ENCODE measurements at regions not wholly inside any gene's neighbourhood (a gene's known extent, or its start where the extent isn't known, plus 50 kb on each side); places are given as distances from the start of the nearest gene placed in this dataset.

DNA sequence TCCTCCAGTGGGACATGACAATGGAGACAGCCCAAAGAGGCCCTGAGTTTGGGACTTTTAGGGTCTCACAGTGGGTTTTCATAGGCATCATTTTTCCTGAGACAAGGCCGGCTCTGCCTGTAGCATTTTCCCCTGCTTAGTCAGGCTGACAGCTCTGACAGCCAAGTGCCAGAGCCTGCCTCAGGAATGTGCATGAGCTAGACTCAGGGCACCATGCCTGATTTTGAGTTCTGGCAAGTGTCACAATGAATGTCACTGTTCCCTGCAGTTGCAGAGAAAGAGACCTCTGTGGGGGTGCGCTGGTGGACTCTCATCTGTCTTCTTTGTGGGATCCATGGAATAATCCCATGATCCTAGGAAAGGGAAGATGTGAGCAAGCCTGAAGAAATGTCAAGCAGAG, 343.3 kb upstream of the TSPY4 start:
- DNase-seq (ENCODE audit: low spot score) = peak; percentile 34

DNA sequence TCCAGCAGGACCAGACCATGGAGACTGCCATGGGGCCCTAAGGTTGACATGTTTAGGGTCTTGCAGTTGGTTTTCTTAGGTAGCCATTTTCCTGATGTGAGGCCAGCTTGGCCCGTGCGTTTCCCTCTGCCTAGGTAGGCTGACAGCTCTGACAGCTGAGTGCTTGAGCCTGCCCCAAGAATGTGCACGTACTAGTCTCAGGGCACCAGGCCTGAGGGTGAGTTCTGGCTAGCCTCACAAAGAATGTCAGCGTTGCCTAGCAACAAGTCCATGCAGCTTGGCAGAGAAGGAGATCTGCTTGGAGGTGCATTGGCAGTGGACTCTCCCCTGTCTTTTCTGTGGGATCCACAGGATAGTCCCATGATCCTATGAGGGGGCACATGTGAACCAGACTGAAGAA, 336.0 kb upstream of the TSPY4 start:
- DNase-seq (ENCODE audit: low spot score) = no peak

DNA sequence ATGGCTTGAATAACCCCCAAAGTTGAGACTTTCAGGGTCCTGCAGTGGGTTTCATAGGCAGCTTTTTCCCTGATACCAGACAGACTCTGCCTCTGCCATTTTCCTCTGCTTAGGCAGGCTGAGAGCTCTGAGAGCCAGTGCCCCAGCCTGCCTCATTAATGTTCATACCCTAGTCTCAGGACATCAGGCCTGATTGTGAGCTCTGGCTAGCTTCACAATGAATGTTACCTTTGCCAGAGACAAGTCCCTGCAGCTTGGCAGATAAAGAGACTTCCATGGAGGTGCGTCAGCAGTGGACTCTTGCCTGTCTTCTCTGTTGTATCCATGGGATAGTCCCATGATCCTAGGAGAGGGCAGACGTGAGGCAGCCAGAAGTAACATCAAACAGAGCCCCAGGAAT, 333.5 kb upstream of the TSPY4 start:
- DNase-seq (ENCODE audit: low spot score) = no peak

DNA sequence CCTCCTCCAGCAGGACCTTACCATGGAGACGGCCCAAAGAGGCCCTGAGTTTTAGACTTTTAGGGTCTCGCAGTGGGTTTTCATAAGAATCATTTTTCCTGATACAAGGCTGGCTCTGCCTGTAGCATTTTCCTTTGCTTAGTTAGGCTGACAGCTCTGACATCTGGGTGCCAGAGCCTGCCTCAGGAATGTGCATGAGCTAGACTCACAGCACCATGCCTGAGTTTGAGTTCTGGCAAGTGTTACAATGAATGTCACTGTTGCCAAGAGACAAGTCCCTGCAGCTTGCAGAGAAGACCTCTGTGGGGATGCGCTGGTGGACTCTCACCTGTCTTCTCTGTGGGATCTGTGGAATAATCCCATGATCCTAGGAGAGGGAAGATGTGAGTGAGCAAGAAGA, 328.6 kb upstream of the TSPY4 start:
- no peak for DNase-seq (ENCODE audit: low spot score)

DNA sequence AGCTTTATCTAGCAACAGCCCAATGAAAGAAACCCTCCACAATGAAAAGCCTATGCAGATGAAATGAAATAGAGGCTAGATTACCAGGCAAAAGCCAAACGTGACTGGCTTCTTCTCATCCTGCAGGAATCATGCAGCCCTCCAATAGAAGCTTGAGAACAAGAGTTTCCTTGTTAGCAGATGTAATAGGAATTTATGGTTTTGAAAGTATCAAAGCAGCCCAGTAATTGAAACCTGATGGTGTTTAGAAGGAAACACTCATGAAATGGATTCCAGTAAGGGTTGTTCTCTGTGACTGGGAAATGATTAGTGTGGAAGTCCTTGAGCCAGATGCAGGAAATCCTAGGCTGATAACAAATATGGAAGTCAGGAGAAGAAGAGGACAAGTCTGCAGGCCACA, 320.3 kb upstream of the TSPY4 start:
- no peak for DNase-seq (ENCODE audit: low spot score)

DNA sequence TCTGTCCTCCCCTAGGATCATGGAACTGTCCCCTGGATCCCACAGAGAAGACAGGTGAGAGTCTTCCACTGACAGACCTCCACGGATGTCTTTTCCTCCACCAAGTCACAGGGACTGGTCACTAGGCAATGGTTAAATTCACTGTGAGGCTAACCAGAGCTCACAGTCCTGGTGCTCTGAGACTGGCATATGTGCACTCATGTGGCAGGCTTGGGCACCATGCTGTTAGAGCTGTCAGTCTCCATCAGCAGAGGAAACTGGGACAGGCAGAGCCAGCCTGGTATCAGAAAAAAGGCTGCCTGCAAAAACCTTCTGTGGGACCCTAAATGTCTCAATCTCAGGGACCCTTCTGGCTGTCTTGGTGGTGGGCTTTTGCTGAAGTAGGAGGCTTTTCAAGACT, 318.9 kb upstream of the TSPY4 start:
- DNase-seq (ENCODE audit: low spot score) = no peak

DNA sequence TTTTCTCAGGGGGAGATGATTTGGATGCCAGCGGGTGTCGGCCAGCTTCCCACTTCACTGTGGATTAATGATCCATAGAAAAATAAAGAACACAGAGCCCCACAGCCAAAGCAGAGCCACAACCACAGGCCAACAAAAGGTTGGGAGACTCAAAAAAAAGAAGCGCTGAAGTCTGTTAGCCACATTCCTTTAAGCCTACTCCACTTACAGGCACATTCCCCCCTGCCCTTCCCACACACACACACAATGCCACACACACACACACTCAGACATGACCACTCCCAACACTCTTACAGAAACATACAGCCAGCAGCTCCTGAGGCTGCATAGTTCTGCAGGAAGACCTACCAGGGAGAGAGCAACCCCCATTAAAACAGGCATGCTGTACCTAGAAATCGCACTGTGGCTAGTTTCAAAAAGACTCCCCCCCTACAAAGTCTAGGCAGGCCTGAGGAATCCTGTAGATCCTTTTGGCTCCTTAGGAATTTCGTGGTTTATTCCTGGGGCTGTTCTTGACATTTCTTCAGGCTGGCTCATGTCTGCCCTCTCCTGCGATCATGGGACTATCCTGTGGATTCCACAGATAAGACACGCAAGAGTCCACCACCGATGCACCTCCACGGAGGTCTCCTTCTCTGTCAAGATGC, 309.4 kb upstream of the TSPY4 start:
- DNase-seq (ENCODE audit: low spot score) = no peak

DNA sequence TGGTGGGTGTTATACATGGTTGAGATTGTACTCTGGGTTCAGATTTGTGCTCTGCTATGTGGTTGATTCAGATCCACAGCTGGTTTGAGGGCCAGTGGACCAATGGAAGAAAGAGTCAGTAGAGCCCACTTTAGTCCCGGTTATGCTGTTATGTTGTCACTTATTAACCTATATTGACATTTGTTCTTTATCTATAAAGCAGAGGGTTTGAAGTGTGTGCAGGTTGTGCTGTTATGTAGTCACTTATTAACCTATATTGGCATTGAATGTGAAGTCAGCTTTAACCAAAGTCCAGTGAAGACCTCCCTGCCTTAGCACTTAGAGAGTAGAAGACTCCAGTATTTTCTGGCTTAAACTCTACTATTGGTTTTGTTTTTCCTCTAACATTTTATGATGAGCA, 307.3 kb upstream of the TSPY4 start:
- no peak for DNase-seq (ENCODE audit: low spot score)

DNA sequence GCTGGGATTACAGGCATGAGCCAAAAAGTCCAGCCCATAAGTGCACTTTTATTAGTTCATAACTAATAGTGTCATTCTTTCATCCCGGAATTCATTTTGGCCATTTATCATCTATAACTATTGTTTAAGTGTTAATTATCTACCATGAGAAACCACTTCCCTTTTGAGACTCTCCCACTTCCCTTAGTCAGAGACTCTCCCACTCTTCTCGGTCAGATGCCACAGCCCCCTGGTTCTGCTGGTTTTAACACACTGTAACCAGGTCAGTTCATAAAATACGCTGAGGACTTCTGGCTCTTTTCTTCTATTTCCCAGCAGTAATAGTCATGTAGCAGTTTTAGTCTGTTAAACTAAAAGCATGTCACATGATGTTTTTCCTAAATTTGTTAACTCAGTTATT, 303.0 kb upstream of the TSPY4 start:
- DNase-seq (ENCODE audit: low spot score) = no peak

DNA sequence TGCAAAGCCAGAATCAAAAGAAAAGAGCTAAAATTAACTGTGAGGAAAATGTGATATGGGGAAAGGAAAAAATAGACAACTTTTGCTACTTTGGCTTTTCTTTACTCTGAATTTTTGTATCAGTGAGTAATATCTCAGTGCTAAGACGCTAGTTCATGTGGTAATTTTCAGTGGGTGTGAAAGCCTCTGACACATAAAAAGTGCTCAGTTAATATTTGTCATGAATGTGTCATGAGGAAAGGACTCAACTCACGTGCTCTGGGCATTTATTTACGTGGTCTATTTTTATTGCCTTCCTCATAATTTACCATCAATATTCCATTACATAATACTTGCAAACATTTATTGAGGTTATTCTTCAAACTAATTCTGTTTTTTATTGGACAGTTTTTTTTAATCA, 302.0 kb upstream of the TSPY4 start:
- DNase-seq (ENCODE audit: low spot score) = no peak

DNA sequence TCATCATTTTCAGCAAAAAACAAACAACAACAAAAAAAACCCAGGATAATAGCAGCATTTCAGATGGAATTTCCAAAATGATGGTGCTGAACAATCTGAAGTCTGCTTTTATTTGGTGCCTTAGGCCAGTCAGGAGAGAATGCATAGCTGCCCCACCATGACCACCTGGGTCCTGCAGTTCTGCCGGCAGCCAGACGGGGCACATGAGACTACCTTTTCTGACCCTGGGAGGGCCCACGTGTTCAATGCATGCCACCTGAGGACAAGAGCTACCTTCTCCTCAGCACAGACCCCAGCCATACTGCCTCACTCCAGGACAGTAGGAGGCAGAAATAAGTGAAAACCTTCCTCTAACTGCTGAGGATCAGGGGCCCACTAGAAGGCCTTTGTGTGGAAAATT, 295.8 kb upstream of the TSPY4 start:
- no peak for DNase-seq (ENCODE audit: low spot score)
